ENCODE measurements at regions not wholly inside any gene's neighbourhood (a gene's known extent, or its start where the extent isn't known, plus 50 kb on each side); places are given as distances from the start of the nearest gene placed in this dataset.

GRCh38 chr13:26989261-26989956, 182.2 kb downstream of the USP12 start:
- DNase-seq: no peak

GRCh38 chr13:26988059-26988769, 183.4 kb downstream of the USP12 start:
- DNase-seq: no peak

GRCh38 chr13:26987486-26988013, 184.1 kb downstream of the USP12 start:
- no peak for DNase-seq

- peak; percentile 88 for DNase-seq
These were observed 186.2 kb downstream of the USP12 start for GRCh38 chr13:26985285-26985878.

- DNase-seq: no peak
These were observed 187.3 kb downstream of the USP12 start for GRCh38 chr13:26984337-26984736.

- peak; percentile 54 for DNase-seq
These were observed 187.9 kb downstream of the USP12 start for GRCh38 chr13:26983543-26984320.

- no peak for DNase-seq
These were observed 191.2 kb downstream of the USP12 start for GRCh38 chr13:26980099-26981031.

- no peak for DNase-seq
These were observed 192.3 kb downstream of the USP12 start for GRCh38 chr13:26979334-26979733.

GRCh38 chr13:26978081-26978860, 193.3 kb downstream of the USP12 start:
- no peak for DNase-seq

GRCh38 chr13:26977541-26977940, 194.1 kb downstream of the USP12 start:
- peak; percentile 14 for DNase-seq

- DNase-seq: no peak
These were observed 195.3 kb downstream of the USP12 start for GRCh38 chr13:26976313-26976712.

GRCh38 chr13:26973946-26974345, 197.7 kb downstream of the USP12 start:
- no peak for DNase-seq

GRCh38 chr13:26973295-26973694, 198.3 kb downstream of the USP12 start:
- DNase-seq: no peak

- peak; percentile 32 for DNase-seq
These were observed 199.4 kb downstream of the USP12 start for GRCh38 chr13:26971990-26972887.

- no peak for DNase-seq
These were observed 202.9 kb downstream of the USP12 start for GRCh38 chr13:26968431-26969341.

GRCh38 chr13:26967119-26968038, 204.2 kb downstream of the USP12 start:
- no peak for DNase-seq

GRCh38 chr13:26966701-26967080, 204.9 kb downstream of the USP12 start:
- DNase-seq: no peak
